HFFc6 (cell line): ENCODE measurements at regions not wholly inside any gene's neighbourhood (a gene's known extent, or its start where the extent isn't known, plus 50 kb on each side); places are given as distances from the start of the nearest gene placed in this dataset.
"Not testable (repeated sequence)": the region's sequence is repeated elsewhere in the genome, so short reads cannot be mapped to it uniquely, and the experiment has no call there.

Source experiments
- DNase-seq: peaks from one replicate; pipeline ENCODE4 v3.0.0-alpha.2; 2018
- H3K27ac Mint-ChIP-seq: 2 replicates; pipeline ENCODE4 v1.8.0; 2020; ENCODE audit warnings: mild to moderate bottlenecking, mixed read lengths
- H3K27me3 Mint-ChIP-seq: 2 replicates; pipeline ENCODE4 v1.8.0; 2021; ENCODE audit warnings: mild to moderate bottlenecking, moderate library complexity, mixed read lengths; ENCODE audit not compliant: insufficient read depth
- H3K36me3 Mint-ChIP-seq: 2 replicates; pipeline ENCODE4 v1.8.0; 2021; ENCODE audit warnings: low read depth, mixed read lengths
- H3K4me1 Mint-ChIP-seq: 2 replicates; pipeline ENCODE4 v1.8.0; 2020; ENCODE audit warnings: low read depth, mixed read lengths
- H3K4me3 Mint-ChIP-seq: 2 replicates; pipeline ENCODE4 v1.8.0; 2020; ENCODE audit warnings: mild to moderate bottlenecking, moderate library complexity, mixed read lengths
- H3K9me3 Mint-ChIP-seq: 2 replicates; pipeline ENCODE4 v1.8.0; 2020; ENCODE audit warnings: mild to moderate bottlenecking, mixed read lengths
- TF ChIP-seq, protein P1 (sequence below): fragments of 200-600 bp; sonication (generic); IDR thresholded peaks from 2 replicates; pipeline ENCODE4 v1.5.0; 2021; ENCODE audit warnings: antibody characterized with exemption, mild to moderate bottlenecking

- Mint-ChIP-seq H3K36me3 (peaks cover 31% of the 10 kb centered on the region), H3K9me3 (no peaks in the 10 kb centered on the region), H3K4me1 (peaks cover 84% of the 10 kb centered on the region), H3K4me3 (no peak overlapping the region), H3K27me3 (no peaks in the 10 kb centered on the region), H3K27ac (peak overlapping the region; percentile 76)
- DNase-seq = peak; percentile 65
- TF ChIP-seq, protein P1, sequence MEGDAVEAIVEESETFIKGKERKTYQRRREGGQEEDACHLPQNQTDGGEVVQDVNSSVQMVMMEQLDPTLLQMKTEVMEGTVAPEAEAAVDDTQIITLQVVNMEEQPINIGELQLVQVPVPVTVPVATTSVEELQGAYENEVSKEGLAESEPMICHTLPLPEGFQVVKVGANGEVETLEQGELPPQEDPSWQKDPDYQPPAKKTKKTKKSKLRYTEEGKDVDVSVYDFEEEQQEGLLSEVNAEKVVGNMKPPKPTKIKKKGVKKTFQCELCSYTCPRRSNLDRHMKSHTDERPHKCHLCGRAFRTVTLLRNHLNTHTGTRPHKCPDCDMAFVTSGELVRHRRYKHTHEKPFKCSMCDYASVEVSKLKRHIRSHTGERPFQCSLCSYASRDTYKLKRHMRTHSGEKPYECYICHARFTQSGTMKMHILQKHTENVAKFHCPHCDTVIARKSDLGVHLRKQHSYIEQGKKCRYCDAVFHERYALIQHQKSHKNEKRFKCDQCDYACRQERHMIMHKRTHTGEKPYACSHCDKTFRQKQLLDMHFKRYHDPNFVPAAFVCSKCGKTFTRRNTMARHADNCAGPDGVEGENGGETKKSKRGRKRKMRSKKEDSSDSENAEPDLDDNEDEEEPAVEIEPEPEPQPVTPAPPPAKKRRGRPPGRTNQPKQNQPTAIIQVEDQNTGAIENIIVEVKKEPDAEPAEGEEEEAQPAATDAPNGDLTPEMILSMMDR = no peak
Observed at GRCh38 chr9:78982849-78983248, 588.9 kb upstream of the TLE4 start.

- H3K4me1 Mint-ChIP-seq = peaks cover 97% of the 10 kb centered on the region
- DNase-seq = peak; percentile 65
- TF ChIP-seq, protein P1 = no peak
- H3K4me3 Mint-ChIP-seq = peak overlapping the region; percentile 39
- peaks cover 25% of the 10 kb centered on the region for H3K36me3 Mint-ChIP-seq
- no peaks in the 10 kb centered on the region for H3K27me3 Mint-ChIP-seq
- no peaks in the 10 kb centered on the region for H3K9me3 Mint-ChIP-seq
- H3K27ac Mint-ChIP-seq = peak overlapping the region; percentile 92
Observed at GRCh38 chr9:78985084-78985738, 586.6 kb upstream of the TLE4 start.

- Mint-ChIP-seq H3K27me3 (no peaks in the 10 kb centered on the region), H3K27ac (peak overlapping the region; percentile 79), H3K9me3 (no peaks in the 10 kb centered on the region), H3K4me1 (peaks cover 99% of the 10 kb centered on the region), H3K4me3 (peak overlapping the region; percentile 31), H3K36me3 (peaks cover 29% of the 10 kb centered on the region)
- DNase-seq = peak; percentile 52
- TF ChIP-seq, protein P1 = no peak
Observed at GRCh38 chr9:78986446-78986845, 585.3 kb upstream of the TLE4 start.

- H3K4me3 Mint-ChIP-seq = no peak overlapping the region
- TF ChIP-seq, protein P1 = no peak
- no peaks in the 10 kb centered on the region for H3K27me3 Mint-ChIP-seq
- no peak for DNase-seq
- H3K9me3 Mint-ChIP-seq = no peaks in the 10 kb centered on the region
- H3K27ac Mint-ChIP-seq = peak overlapping the region; percentile 47
- peaks cover 21% of the 10 kb centered on the region for H3K36me3 Mint-ChIP-seq
- peaks cover 93% of the 10 kb centered on the region for H3K4me1 Mint-ChIP-seq
Observed at GRCh38 chr9:78989031-78989658, 582.6 kb upstream of the TLE4 start.

DNA sequence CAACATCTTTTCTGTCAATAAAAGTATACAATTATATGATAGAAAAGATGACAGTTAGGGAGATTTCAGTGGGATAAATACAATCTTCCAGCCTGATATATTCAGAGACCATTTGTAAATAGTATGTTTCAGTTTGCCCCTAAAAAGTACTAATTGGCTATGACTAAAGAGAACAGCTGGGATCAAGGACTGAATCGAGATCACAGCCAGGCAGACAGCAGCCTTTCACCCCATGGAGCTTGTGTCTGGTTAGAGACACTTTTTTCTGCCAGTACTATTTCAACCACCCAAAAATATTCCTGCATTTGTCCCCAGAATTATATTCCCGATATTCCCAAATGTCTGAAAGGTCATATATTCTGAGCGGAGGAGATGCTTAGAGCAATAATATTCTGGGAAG lies 577.3 kb upstream of the TLE4 start:
- no peaks in the 10 kb centered on the region for H3K27me3 Mint-ChIP-seq
- TF ChIP-seq, protein P1 = no peak
- peaks cover 74% of the 10 kb centered on the region for H3K4me1 Mint-ChIP-seq
- H3K27ac Mint-ChIP-seq = 0 out of 2 replicates have a peak overlapping the region, but pooled peaks have one; percentile 41
- H3K4me3 Mint-ChIP-seq = no peak overlapping the region
- DNase-seq = no peak
- H3K9me3 Mint-ChIP-seq = no peaks in the 10 kb centered on the region
- H3K36me3 Mint-ChIP-seq = peaks cover 30% of the 10 kb centered on the region

GRCh38 chr9:78994974-78995373 lies 576.8 kb upstream of the TLE4 start:
- Mint-ChIP-seq H3K4me1 (peaks cover 74% of the 10 kb centered on the region), H3K36me3 (peaks cover 35% of the 10 kb centered on the region)
- H3K27me3 Mint-ChIP-seq, H3K4me3 Mint-ChIP-seq, H3K27ac Mint-ChIP-seq, H3K9me3 Mint-ChIP-seq, DNase-seq: not testable (repeated sequence)
